ENCODE measurements at regions not wholly inside any gene's neighbourhood (a gene's known extent, or its start where the extent isn't known, plus 50 kb on each side); places are given as distances from the start of the nearest gene placed in this dataset.

GRCh38 chr5:42956551-42956950 lies 83.6 kb downstream of the ANXA2R start (continued):
- TF ChIP-seq, protein P1, sequence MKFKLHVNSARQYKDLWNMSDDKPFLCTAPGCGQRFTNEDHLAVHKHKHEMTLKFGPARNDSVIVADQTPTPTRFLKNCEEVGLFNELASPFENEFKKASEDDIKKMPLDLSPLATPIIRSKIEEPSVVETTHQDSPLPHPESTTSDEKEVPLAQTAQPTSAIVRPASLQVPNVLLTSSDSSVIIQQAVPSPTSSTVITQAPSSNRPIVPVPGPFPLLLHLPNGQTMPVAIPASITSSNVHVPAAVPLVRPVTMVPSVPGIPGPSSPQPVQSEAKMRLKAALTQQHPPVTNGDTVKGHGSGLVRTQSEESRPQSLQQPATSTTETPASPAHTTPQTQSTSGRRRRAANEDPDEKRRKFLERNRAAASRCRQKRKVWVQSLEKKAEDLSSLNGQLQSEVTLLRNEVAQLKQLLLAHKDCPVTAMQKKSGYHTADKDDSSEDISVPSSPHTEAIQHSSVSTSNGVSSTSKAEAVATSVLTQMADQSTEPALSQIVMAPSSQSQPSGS (IDR thresholded peaks at IDR 0.05; ENCODE audit: low read length), result no peak
- TF ChIP-seq EGR1 (IDR thresholded peaks at IDR 0.05; ENCODE audit: borderline replicate concordance, low read depth, low read length), result no peak
- TF ChIP-seq FOSL1 (IDR thresholded peaks at IDR 0.05; ENCODE audit: insufficient read depth, low read depth, low read length), result no peak
- TF ChIP-seq RAD21 (IDR thresholded peaks at IDR 0.05 in 1 of 2, conservative IDR thresholded peaks at IDR 0.05 in 1 of 2; ENCODE audit: low read depth in 2 of 2, low read length in 2 of 2), result no peak
